MCF 10A (cell line): ENCODE measurements at regions not wholly inside any gene's neighbourhood (a gene's known extent, or its start where the extent isn't known, plus 50 kb on each side); places are given as distances from the start of the nearest gene placed in this dataset.

Experiments
- BruUV-seq: library from RNA; stranded (reverse); fragments of 400-500 nt; replicated peaks from 2 replicates; lab custom pipeline; 2021; lab: Mats Ljungman, UMichigan
- CTCF ChIA-PET: fragments of 300-600 bp; sonication (Branson Sonifier 250); formaldehyde crosslinking; extraction: SDS; loops from one replicate; lab custom pipeline; 2021; ENCODE audit warnings: antibody characterized with exemption, inconsistent platforms; lab: Yijun Ruan, JAX
- POLR2A ChIA-PET: fragments of 300-600, 350-650 bp; sonication (Branson Sonifier 250); formaldehyde crosslinking; extraction: SDS; loops from one replicate; lab custom pipeline; 2020; ENCODE audit warnings: antibody characterized with exemption, inconsistent platforms; lab: Yijun Ruan, JAX
- DNase-seq: peaks from one replicate; pipeline ENCODE4 v3.0.0-alpha.2; 2018; ENCODE audit not compliant: unreplicated experiment
- H3K27ac Mint-ChIP-seq: one replicate; pipeline ENCODE4 v1.8.0; 2022; ENCODE audit warnings: mild to moderate bottlenecking, low read depth, mixed read lengths; ENCODE audit not compliant: unreplicated experiment
- H3K27me3 Mint-ChIP-seq: one replicate; pipeline ENCODE4 v1.8.0; 2022; ENCODE audit warnings: mixed read lengths; ENCODE audit not compliant: insufficient read depth, unreplicated experiment
- H3K36me3 Mint-ChIP-seq: one replicate; pipeline ENCODE4 v1.8.0; 2022; ENCODE audit warnings: mild to moderate bottlenecking, moderate library complexity, mixed read lengths; ENCODE audit not compliant: insufficient read depth, unreplicated experiment
- H3K4me1 Mint-ChIP-seq: one replicate; pipeline ENCODE4 v1.8.0; 2022; ENCODE audit warnings: mixed read lengths; ENCODE audit not compliant: insufficient read depth, unreplicated experiment
- H3K4me3 Mint-ChIP-seq: one replicate; pipeline ENCODE4 v1.8.0; 2022; ENCODE audit warnings: mild to moderate bottlenecking, moderate library complexity, mixed read lengths; ENCODE audit not compliant: unreplicated experiment
- H3K9me3 Mint-ChIP-seq: one replicate; pipeline ENCODE4 v1.8.0; 2022; ENCODE audit warnings: mixed read lengths; ENCODE audit not compliant: unreplicated experiment
- CTCF ChIP-seq: fragments of 200-600 bp; IDR thresholded peaks from one replicate; pipeline ENCODE4 v1.8.0; 2022; ENCODE audit warnings: antibody characterized with exemption, mild to moderate bottlenecking; ENCODE audit not compliant: unreplicated experiment
- intact Hi-C: fragments of 100-400 bp; cut with micrococcal nuclease; formaldehyde crosslinking; loops from 2 replicates; pipeline ENCODE4 v1.14.1; 2022

- intact Hi-C loops, result no loop called here
These were observed 76.1 kb upstream of the UQCRFS1 start for GRCh38 chr19:29289020-29289419.

GRCh38 chr19:29290853-29291252 lies 77.9 kb upstream of the UQCRFS1 start:
- no peak for DNase-seq
- ChIA-PET CTCF (interaction anchor here (0.5 kb wide), 1 partner anchor 577 kb away, joined by 3 read pairs; no protein-coding TSS in a partner anchor), POLR2A (no interaction called here)
- Mint-ChIP-seq H3K27ac (no peak overlapping the region), H3K4me1 (no peaks in the 10 kb centered on the region), H3K9me3 (peaks cover 54% of the 10 kb centered on the region), H3K27me3 (no peaks in the 10 kb centered on the region), H3K36me3 (no peaks in the 10 kb centered on the region), H3K4me3 (no peak overlapping the region)
- TF ChIP-seq CTCF, result no peak
- intact Hi-C loops, result no loop called here
- BruUV-seq, result no TSS peak

More at GRCh38 chr19:29289020-29289419, 76.1 kb upstream of the UQCRFS1 start:
- no peak for TF ChIP-seq CTCF
- ChIA-PET CTCF (interaction anchor here (0.6 kb wide), 1 partner anchor 783 kb away, joined by 4 read pairs; no protein-coding TSS in a partner anchor), POLR2A (no interaction called here)
- Mint-ChIP-seq H3K4me3 (no peak overlapping the region), H3K9me3 (peaks cover 64% of the 10 kb centered on the region), H3K27me3 (no peaks in the 10 kb centered on the region), H3K27ac (no peak overlapping the region), H3K36me3 (no peaks in the 10 kb centered on the region), H3K4me1 (no peaks in the 10 kb centered on the region)
- DNase-seq, result no peak
- no TSS peak for BruUV-seq

- Mint-ChIP-seq H3K36me3 (no peaks in the 10 kb centered on the region), H3K9me3 (peaks cover 54% of the 10 kb centered on the region), H3K4me3 (no peak overlapping the region), H3K27ac (no peak overlapping the region), H3K27me3 (no peaks in the 10 kb centered on the region), H3K4me1 (no peaks in the 10 kb centered on the region)
- CTCF ChIA-PET, result no interaction called here
- POLR2A ChIA-PET, result no interaction called here
- intact Hi-C loops, result no loop called here
- BruUV-seq, result no TSS peak
- no peak for DNase-seq
- no peak for TF ChIP-seq CTCF
These were observed 79.2 kb upstream of the UQCRFS1 start for GRCh38 chr19:29292153-29292552.

- no peaks in the 10 kb centered on the region for H3K4me1 Mint-ChIP-seq
- CTCF ChIA-PET, result no interaction called here
- BruUV-seq, result no TSS peak
- no peak for DNase-seq
- H3K9me3 Mint-ChIP-seq, result peaks cover 56% of the 10 kb centered on the region
- H3K36me3 Mint-ChIP-seq, result no peaks in the 10 kb centered on the region
- no peak overlapping the region for H3K4me3 Mint-ChIP-seq
- no peak for TF ChIP-seq CTCF
- H3K27me3 Mint-ChIP-seq, result no peaks in the 10 kb centered on the region
- H3K27ac Mint-ChIP-seq, result no peak overlapping the region
- POLR2A ChIA-PET, result no interaction called here
- intact Hi-C loops, result no loop called here
These were observed 79.6 kb upstream of the UQCRFS1 start for GRCh38 chr19:29292562-29292961.
